ENCODE measurements at regions not wholly inside any gene's neighbourhood (a gene's known extent, or its start where the extent isn't known, plus 50 kb on each side); places are given as distances from the start of the nearest gene placed in this dataset.

DNA sequence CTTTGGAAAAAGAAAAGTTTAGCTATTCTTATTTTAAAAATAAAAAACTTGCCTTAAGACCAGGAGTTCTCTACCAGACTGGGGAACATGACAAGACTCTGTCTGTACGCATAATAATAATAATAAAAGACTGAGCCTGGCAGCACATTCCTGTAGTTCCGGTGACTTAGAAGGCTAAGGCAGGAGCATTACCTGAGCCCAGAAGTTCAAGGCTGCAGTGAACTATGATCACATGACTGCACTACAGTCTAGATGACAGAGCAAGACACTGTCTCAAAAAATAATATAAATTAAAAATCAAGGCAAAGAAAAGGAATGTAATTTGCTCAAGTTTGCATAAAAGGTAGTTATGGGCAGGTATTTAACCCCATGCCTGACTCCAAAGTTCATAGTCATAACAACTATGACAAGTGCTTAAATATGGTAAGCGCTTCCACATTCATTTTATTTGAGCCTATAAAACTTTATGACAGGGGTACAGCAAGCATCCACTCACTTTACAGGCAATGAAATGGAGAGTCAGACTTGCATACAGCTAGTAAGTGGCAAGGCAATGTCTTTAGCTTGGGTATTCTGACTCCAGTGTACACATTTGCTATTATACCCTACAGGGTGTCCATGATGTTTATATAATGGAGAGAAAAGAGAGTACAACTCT lies 1567.8 kb upstream of the PIK3C3 start:
- Mint-ChIP-seq H3K9me3 (peaks cover 18% of the 10 kb centered on the region), H3K27me3 (ENCODE audit: low read depth) (no peaks in the 10 kb centered on the region), H3K4me3 (no peak overlapping the region), H3K36me3 (ENCODE audit: low read depth) (no peaks in the 10 kb centered on the region), H3K27ac (no peak overlapping the region), H3K4me1 (ENCODE audit: low read depth) (no peaks in the 10 kb centered on the region)

DNA sequence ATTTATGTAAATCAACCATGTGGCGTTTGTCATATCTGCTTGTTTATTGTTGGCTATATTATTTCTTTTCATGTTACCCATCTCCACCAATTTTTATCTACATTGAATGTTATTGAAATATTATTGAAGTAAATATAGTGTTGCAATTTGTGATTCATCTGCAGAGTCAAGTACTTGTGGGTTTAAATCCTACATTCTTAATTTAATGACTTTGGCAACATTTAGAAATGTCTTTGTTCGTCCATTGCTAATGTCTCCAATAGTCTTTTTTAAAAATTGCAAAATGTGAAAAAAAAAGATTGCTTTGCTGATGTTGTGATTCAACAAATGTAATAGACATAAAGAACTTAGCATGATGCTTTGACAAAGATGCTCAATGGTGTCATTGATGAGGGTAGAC lies 1572.8 kb upstream of the PIK3C3 start:
- peaks cover 11% of the 10 kb centered on the region for H3K9me3 Mint-ChIP-seq
- H3K27me3 Mint-ChIP-seq (ENCODE audit: low read depth) = no peaks in the 10 kb centered on the region
- no peaks in the 10 kb centered on the region for H3K4me1 Mint-ChIP-seq (ENCODE audit: low read depth)
- no peak overlapping the region for H3K4me3 Mint-ChIP-seq
- H3K36me3 Mint-ChIP-seq (ENCODE audit: low read depth) = no peaks in the 10 kb centered on the region
- H3K27ac Mint-ChIP-seq = no peak overlapping the region

DNA sequence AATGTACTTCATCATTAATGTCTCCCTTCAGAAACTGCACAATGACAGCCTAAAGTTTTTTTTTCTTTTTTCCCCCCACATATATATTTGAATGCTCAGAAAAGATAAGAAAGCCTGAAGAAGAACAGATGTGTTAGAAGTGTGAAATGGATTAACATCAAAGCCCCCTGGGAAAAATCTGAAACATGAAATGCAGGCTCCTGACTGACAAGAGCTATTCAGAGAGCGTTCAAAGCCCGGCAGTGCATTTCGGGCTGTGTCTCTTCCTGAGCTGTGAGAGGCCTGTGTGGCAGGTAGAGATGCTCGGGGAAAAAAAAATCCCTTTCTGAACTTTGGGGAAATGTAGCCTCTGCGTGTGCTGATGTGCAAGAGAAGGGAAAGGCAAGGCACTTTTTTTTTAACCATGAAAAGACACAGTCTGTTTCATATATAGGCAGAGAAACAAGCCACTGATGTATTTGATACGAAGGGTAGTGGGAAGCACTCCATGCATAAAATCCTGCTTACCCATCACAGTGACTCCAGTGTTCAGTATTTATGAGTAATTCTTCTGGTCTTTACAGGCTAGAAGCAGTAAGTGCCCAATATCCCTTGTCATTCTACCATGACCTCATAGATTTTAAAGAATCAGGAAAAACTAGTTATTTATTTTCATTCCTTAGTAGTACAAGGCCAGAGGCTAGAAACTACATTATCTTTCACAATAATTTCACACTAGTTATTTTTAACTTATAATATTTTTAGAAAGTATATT lies 1574.2 kb upstream of the PIK3C3 start:
- Mint-ChIP-seq H3K27me3 (ENCODE audit: low read depth) (no peaks in the 10 kb centered on the region), H3K27ac (no peak overlapping the region), H3K4me1 (ENCODE audit: low read depth) (no peaks in the 10 kb centered on the region), H3K4me3 (no peak overlapping the region), H3K36me3 (ENCODE audit: low read depth) (no peaks in the 10 kb centered on the region), H3K9me3 (peaks cover 13% of the 10 kb centered on the region)

DNA sequence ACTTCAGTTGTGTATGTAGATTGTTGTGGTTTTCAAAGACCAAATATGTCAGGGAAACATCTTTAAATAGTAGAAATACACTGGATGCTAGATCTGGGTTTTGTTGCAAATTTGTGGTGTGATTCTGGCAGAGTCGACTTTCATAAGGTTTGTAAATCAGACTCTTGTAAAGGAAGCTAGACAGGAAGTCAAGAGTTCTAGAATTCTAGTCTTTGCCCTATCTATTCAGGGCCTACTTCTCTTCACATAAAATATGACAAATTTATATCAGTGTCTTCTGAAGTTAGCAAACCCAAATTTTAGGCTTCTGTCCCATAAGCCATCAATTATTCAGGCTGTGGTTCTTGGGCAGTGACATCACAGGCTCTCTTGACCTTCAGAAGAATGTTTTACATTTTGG lies 1579.2 kb upstream of the PIK3C3 start:
- peaks cover 21% of the 10 kb centered on the region for H3K9me3 Mint-ChIP-seq
- no peak overlapping the region for H3K27ac Mint-ChIP-seq
- no peaks in the 10 kb centered on the region for H3K36me3 Mint-ChIP-seq (ENCODE audit: low read depth)
- no peak overlapping the region for H3K4me3 Mint-ChIP-seq
- H3K27me3 Mint-ChIP-seq (ENCODE audit: low read depth) = no peaks in the 10 kb centered on the region
- H3K4me1 Mint-ChIP-seq (ENCODE audit: low read depth) = no peaks in the 10 kb centered on the region

- Mint-ChIP-seq H3K27me3 (ENCODE audit: low read depth) (no peaks in the 10 kb centered on the region), H3K36me3 (ENCODE audit: low read depth) (no peaks in the 10 kb centered on the region), H3K27ac (no peak overlapping the region), H3K4me3 (no peak overlapping the region), H3K9me3 (peaks cover 22% of the 10 kb centered on the region), H3K4me1 (ENCODE audit: low read depth) (no peaks in the 10 kb centered on the region)
Observed at GRCh38 chr18:40371673-40372072, 1583.4 kb upstream of the PIK3C3 start.

GRCh38 chr18:40367576-40367975 lies 1587.5 kb upstream of the PIK3C3 start:
- peaks cover 17% of the 10 kb centered on the region for H3K9me3 Mint-ChIP-seq
- H3K27me3 Mint-ChIP-seq (ENCODE audit: low read depth) = no peaks in the 10 kb centered on the region
- H3K4me1 Mint-ChIP-seq (ENCODE audit: low read depth) = no peaks in the 10 kb centered on the region
- no peak overlapping the region for H3K4me3 Mint-ChIP-seq
- no peaks in the 10 kb centered on the region for H3K36me3 Mint-ChIP-seq (ENCODE audit: low read depth)
- no peak overlapping the region for H3K27ac Mint-ChIP-seq

DNA sequence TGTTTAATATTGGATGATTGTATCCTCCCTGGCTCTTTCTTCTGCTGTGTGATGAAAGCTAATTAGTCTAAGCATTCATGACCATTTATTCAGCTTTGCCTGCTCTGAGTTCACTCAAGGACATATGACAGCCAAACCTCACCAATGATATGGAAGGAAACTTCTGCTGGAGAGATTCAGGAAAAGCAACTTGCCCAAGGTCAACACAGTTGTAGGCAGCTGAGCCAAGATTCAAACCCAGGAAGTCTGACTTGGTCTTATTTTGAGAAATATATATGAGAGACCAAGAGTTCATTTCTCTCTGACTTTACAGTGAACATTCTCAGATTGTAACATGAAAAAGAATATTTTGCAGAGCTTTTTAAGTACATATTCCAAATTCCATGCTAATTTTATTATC lies 1588.5 kb upstream of the PIK3C3 start:
- H3K4me3 Mint-ChIP-seq = no peak overlapping the region

GRCh38 chr18:40365526-40365925 lies 1589.5 kb upstream of the PIK3C3 start:
- Mint-ChIP-seq H3K27me3 (ENCODE audit: low read depth) (no peaks in the 10 kb centered on the region), H3K4me1 (ENCODE audit: low read depth) (no peaks in the 10 kb centered on the region)

More for the DNA sequence above, 1588.5 kb upstream of the PIK3C3 start:
- H3K9me3 Mint-ChIP-seq = peaks cover 7% of the 10 kb centered on the region
- H3K4me1 Mint-ChIP-seq (ENCODE audit: low read depth) = no peaks in the 10 kb centered on the region
- H3K36me3 Mint-ChIP-seq (ENCODE audit: low read depth) = no peaks in the 10 kb centered on the region
- no peaks in the 10 kb centered on the region for H3K27me3 Mint-ChIP-seq (ENCODE audit: low read depth)
- no peak overlapping the region for H3K27ac Mint-ChIP-seq

GRCh38 chr18:40360558-40360957 lies 1594.5 kb upstream of the PIK3C3 start:
- Mint-ChIP-seq H3K4me1 (ENCODE audit: low read depth) (no peaks in the 10 kb centered on the region), H3K27me3 (ENCODE audit: low read depth) (no peaks in the 10 kb centered on the region), H3K36me3 (ENCODE audit: low read depth) (no peaks in the 10 kb centered on the region), H3K27ac (no peak overlapping the region), H3K4me3 (no peak overlapping the region), H3K9me3 (no peaks in the 10 kb centered on the region)

More at GRCh38 chr18:40365526-40365925, 1589.5 kb upstream of the PIK3C3 start:
- Mint-ChIP-seq H3K4me3 (no peak overlapping the region), H3K9me3 (peaks cover 5% of the 10 kb centered on the region), H3K27ac (no peak overlapping the region), H3K36me3 (ENCODE audit: low read depth) (no peaks in the 10 kb centered on the region)

DNA sequence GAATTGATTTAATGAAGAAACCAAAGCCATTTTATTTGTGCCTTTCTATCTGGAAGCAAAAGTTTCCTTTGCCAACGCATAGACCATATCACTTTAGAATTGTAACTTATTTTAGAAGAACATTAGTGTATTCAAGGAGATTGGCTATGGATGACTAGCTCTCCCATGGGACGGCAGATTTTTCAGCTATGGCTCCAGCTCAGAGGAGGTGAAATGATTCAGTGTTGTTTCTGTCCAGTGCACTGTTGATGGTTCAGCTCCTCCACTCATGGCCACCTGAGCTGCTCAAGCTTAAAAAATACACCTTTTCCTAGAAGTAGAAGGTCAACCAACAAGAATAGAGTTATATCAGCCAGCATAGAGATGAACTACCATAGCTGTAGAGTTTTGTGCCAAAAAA lies 1597.5 kb upstream of the PIK3C3 start:
- H3K9me3 Mint-ChIP-seq = no peaks in the 10 kb centered on the region
- H3K4me1 Mint-ChIP-seq (ENCODE audit: low read depth) = no peaks in the 10 kb centered on the region
- no peaks in the 10 kb centered on the region for H3K36me3 Mint-ChIP-seq (ENCODE audit: low read depth)
- H3K27ac Mint-ChIP-seq = no peak overlapping the region
- no peaks in the 10 kb centered on the region for H3K27me3 Mint-ChIP-seq (ENCODE audit: low read depth)
- no peak overlapping the region for H3K4me3 Mint-ChIP-seq

GRCh38 chr18:40356168-40356567 lies 1598.9 kb upstream of the PIK3C3 start:
- Mint-ChIP-seq H3K4me1 (ENCODE audit: low read depth) (no peaks in the 10 kb centered on the region), H3K4me3 (no peak overlapping the region), H3K9me3 (no peaks in the 10 kb centered on the region), H3K27me3 (ENCODE audit: low read depth) (no peaks in the 10 kb centered on the region), H3K36me3 (ENCODE audit: low read depth) (no peaks in the 10 kb centered on the region), H3K27ac (no peak overlapping the region)

- Mint-ChIP-seq H3K4me1 (ENCODE audit: low read depth) (no peaks in the 10 kb centered on the region), H3K9me3 (no peaks in the 10 kb centered on the region), H3K4me3 (no peak overlapping the region)
Observed at GRCh38 chr18:40355726-40356125, 1599.3 kb upstream of the PIK3C3 start.

DNA sequence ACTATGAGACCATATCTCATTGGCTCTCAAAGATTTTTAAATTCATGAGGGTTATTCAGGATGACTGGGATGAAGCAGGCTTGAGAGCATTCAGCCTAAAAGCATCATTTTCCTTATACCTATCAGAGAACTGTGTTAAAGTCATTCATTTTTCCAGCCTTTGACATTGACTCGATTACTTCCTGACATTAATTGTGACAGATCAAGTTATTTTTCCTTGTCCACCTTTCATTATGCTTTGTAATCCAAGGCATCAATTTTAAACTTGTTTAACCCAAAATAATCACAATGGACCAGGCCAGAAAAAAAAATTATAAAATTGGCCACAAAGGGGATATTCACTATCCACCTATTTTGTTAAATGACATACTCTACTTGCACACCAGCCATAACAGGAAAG lies 1606.8 kb upstream of the PIK3C3 start:
- Mint-ChIP-seq H3K4me3 (no peak overlapping the region), H3K4me1 (ENCODE audit: low read depth) (no peaks in the 10 kb centered on the region), H3K27me3 (ENCODE audit: low read depth) (no peaks in the 10 kb centered on the region), H3K36me3 (ENCODE audit: low read depth) (no peaks in the 10 kb centered on the region), H3K27ac (no peak overlapping the region), H3K9me3 (no peaks in the 10 kb centered on the region)

More at GRCh38 chr18:40355726-40356125, 1599.3 kb upstream of the PIK3C3 start:
- no peaks in the 10 kb centered on the region for H3K27me3 Mint-ChIP-seq (ENCODE audit: low read depth)
- H3K27ac Mint-ChIP-seq = no peak overlapping the region
- no peaks in the 10 kb centered on the region for H3K36me3 Mint-ChIP-seq (ENCODE audit: low read depth)

DNA sequence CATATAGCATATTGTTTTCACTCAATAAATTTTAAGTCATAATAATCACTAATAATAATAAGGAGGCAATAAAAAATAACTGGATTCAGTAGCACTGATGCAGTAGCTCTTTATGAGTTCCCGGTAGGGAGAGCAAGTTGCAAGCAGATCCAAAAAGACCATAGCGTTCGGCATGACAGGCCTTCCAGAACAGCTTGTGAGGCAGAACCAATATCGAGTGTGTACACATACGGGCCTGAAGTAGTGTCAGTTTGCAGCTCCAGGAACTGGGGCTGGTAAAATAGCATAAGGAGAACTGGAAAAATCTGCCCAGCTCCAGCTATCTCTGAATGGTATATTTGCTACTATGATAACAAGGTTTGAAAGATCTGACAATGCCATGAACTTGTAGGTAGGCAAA lies 1607.8 kb upstream of the PIK3C3 start:
- H3K27me3 Mint-ChIP-seq (ENCODE audit: low read depth) = no peaks in the 10 kb centered on the region
- no peak overlapping the region for H3K27ac Mint-ChIP-seq
- H3K36me3 Mint-ChIP-seq (ENCODE audit: low read depth) = no peaks in the 10 kb centered on the region
- no peak overlapping the region for H3K4me3 Mint-ChIP-seq
- no peaks in the 10 kb centered on the region for H3K9me3 Mint-ChIP-seq
- H3K4me1 Mint-ChIP-seq (ENCODE audit: low read depth) = no peaks in the 10 kb centered on the region

DNA sequence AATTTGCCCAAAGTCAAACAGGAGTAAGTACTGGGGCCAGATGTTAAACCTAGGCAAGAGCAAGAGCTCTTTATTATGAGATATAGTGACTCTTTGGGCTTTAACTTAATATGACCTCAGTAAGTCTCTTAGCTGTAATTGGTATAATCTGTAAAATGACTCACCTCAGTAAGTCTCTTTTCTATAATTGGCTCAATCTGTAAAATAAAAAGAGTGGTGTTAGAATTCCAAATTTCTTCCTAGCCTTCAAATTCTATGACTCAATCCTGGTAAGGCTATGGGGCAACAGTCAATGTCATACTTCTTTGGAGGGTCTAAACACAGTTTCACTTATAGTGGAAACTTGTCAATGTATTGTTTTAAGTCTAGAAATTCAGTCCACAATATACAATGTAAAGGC lies 1608.9 kb upstream of the PIK3C3 start:
- Mint-ChIP-seq H3K27ac (no peak overlapping the region), H3K36me3 (ENCODE audit: low read depth) (no peaks in the 10 kb centered on the region), H3K4me1 (ENCODE audit: low read depth) (no peaks in the 10 kb centered on the region), H3K27me3 (ENCODE audit: low read depth) (no peaks in the 10 kb centered on the region), H3K4me3 (no peak overlapping the region), H3K9me3 (peaks cover 7% of the 10 kb centered on the region)

All from T-helper 1 cell treated with Interleukin-12 subunit alpha and Interleukin-12 subunit beta and Interleukin-4 antibody, amounts not matched to agents 30 μg/mL and 1 μg/mL, for 36 hours (primary cell).